ENCODE measurements at regions not wholly inside any gene's neighbourhood (a gene's known extent, or its start where the extent isn't known, plus 50 kb on each side); places are given as distances from the start of the nearest gene placed in this dataset.
A peak's percentile ranks its signal among the peaks of the same experiment; 100 is the strongest.

DNA sequence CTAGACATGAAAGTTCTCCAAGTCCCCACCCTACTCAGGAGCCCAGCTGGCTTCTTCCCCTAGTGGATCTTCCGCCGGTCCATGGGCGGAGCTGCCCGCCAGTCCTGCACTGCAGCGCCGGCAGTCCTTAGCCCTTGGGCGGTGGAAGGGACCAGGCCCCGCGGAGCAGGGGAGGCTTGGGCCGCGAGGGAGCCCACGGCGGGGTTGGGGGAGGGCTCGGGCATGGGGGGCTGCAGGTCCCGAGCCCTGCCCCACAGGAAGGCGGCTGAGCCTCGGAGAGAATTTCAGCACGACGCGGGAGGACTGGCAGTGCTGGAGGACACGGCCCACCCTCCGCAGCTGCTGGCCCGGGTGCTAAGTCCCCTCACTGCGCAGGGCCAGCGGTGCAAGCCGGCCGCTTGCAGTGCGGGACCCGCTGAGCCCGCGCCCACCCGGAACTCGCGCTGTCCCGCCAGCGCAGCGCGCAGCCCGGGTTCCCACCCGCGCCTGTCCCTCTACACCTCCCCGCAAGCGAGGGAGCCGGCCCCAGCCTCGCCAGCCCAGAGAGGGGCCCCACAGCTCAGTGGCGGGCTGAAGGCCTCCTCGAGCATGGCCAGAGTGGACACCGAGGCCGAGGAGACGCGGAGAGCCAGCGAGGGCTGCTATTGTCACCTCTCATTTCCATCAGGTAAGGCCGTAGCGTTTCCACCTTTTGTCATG lies 1398.6 kb downstream of the MRPL39 start:
- Histone ChIP-seq H3K9ac (no peak overlapping the region), H3K27ac (no peak overlapping the region), H2AFZ (ENCODE audit: low read depth) (no peak overlapping the region), H3K27me3 (ENCODE audit: insufficient read depth, low read depth) (no peaks in the 10 kb centered on the region), H4K20me1 (ENCODE audit: insufficient read depth) (no peaks in the 10 kb centered on the region), H3K4me3 (IDR thresholded peaks at IDR 0.05; ENCODE audit: insufficient read depth, low read depth, low read length) (no peak overlapping the region), H3K4me2 (no peak overlapping the region), H3K4me1 (ENCODE audit: low read depth, poor library complexity, severe bottlenecking) (no peaks in the 10 kb centered on the region), H3K79me2 (ENCODE audit: insufficient read depth, low read depth) (no peaks in the 10 kb centered on the region), H3K36me3 (ENCODE audit: insufficient read depth) (no peaks in the 10 kb centered on the region)
- TF ChIP-seq, protein P1, sequence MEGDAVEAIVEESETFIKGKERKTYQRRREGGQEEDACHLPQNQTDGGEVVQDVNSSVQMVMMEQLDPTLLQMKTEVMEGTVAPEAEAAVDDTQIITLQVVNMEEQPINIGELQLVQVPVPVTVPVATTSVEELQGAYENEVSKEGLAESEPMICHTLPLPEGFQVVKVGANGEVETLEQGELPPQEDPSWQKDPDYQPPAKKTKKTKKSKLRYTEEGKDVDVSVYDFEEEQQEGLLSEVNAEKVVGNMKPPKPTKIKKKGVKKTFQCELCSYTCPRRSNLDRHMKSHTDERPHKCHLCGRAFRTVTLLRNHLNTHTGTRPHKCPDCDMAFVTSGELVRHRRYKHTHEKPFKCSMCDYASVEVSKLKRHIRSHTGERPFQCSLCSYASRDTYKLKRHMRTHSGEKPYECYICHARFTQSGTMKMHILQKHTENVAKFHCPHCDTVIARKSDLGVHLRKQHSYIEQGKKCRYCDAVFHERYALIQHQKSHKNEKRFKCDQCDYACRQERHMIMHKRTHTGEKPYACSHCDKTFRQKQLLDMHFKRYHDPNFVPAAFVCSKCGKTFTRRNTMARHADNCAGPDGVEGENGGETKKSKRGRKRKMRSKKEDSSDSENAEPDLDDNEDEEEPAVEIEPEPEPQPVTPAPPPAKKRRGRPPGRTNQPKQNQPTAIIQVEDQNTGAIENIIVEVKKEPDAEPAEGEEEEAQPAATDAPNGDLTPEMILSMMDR (conservative IDR thresholded peaks at IDR 0.05; ENCODE audit: low read depth, low read length) = no peak

DNA sequence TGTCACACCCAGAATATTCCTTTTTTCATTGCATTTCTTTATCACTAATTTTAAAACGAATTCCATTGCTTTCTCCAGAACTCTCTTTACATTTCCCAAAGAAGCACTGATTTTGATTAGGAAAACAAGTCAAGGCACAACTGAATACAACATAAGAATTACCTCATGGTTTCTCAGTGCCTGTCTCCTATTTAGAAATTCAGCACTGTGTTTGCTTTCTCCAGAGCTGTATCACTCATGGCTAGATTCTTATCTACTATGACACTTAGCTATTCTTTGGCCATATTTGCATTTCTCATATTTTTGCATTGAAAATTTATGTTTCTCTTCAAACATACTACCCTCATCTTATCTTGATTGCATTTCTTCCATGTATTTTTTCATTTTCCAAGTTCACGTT lies 1402.0 kb downstream of the MRPL39 start:
- no peak overlapping the region for H3K27ac ChIP-seq
- no peaks in the 10 kb centered on the region for H4K20me1 ChIP-seq (ENCODE audit: insufficient read depth)
- peaks cover 2% of the 10 kb centered on the region for H3K4me1 ChIP-seq (ENCODE audit: low read depth, poor library complexity, severe bottlenecking)

DNA sequence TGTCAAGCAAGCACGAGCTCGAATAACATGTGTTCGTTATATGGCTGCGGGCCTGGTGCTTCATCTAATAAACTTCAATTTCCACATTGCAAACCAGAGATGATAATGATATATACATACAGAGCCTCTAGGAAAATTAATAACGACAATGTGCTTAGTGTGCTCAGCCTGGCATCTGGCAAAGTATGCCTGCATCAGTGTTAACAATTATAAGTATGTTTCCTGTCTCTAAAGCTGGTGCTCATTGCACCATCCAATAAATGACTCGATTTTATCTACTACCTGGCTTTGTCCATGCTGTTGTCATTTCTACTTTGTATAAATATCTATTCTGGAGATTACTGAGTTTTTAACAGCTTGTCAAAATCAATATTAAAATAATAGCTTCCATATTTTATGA lies 1402.6 kb downstream of the MRPL39 start:
- Histone ChIP-seq H3K27me3 (ENCODE audit: insufficient read depth, low read depth) (no peaks in the 10 kb centered on the region), H3K36me3 (ENCODE audit: insufficient read depth) (no peaks in the 10 kb centered on the region), H2AFZ (ENCODE audit: low read depth) (no peak overlapping the region), H3K4me2 (no peak overlapping the region), H3K9ac (no peak overlapping the region), H3K4me1 (ENCODE audit: low read depth, poor library complexity, severe bottlenecking) (peaks cover 9% of the 10 kb centered on the region), H4K20me1 (ENCODE audit: insufficient read depth) (no peaks in the 10 kb centered on the region), H3K4me3 (IDR thresholded peaks at IDR 0.05; ENCODE audit: insufficient read depth, low read depth, low read length) (no peak overlapping the region), H3K27ac (no peak overlapping the region), H3K79me2 (ENCODE audit: insufficient read depth, low read depth) (no peaks in the 10 kb centered on the region)
- TF ChIP-seq, protein P1 (conservative IDR thresholded peaks at IDR 0.05; ENCODE audit: low read depth, low read length) = no peak

More for the DNA sequence above, 1402.0 kb downstream of the MRPL39 start:
- no peaks in the 10 kb centered on the region for H3K27me3 ChIP-seq (ENCODE audit: insufficient read depth, low read depth)
- no peaks in the 10 kb centered on the region for H3K79me2 ChIP-seq (ENCODE audit: insufficient read depth, low read depth)
- TF ChIP-seq, protein P1 (conservative IDR thresholded peaks at IDR 0.05; ENCODE audit: low read depth, low read length) = no peak
- H3K4me3 ChIP-seq (IDR thresholded peaks at IDR 0.05; ENCODE audit: insufficient read depth, low read depth, low read length) = no peak overlapping the region
- no peak overlapping the region for H3K4me2 ChIP-seq
- no peak overlapping the region for H2AFZ ChIP-seq (ENCODE audit: low read depth)
- H3K9ac ChIP-seq = no peak overlapping the region
- no peaks in the 10 kb centered on the region for H3K36me3 ChIP-seq (ENCODE audit: insufficient read depth)

DNA sequence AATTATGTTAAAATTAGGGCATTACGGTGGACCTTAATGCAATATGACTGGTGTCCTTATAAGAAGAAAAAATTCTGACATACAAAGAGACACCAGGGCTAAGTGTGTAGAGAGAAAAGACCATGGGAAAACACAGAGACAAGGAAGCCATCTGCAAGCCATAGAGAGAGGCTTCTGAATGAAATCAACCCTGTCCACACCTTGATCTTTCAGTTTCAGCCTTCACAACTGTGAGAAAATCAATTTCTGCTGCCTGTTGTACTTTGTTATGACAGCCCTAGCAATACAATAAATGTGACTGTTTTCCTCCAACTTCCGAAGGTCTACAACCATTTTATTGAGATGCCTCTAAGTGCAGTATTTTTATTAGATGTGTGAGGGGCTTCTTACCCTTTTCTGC lies 1407.2 kb downstream of the MRPL39 start:
- TF ChIP-seq, protein P1 (conservative IDR thresholded peaks at IDR 0.05; ENCODE audit: low read depth, low read length) = no peak
- Histone ChIP-seq H3K4me2 (no peak overlapping the region), H3K4me1 (ENCODE audit: low read depth, poor library complexity, severe bottlenecking) (peaks cover 14% of the 10 kb centered on the region)

More for the DNA sequence above, 1407.2 kb downstream of the MRPL39 start:
- Histone ChIP-seq H3K36me3 (ENCODE audit: insufficient read depth) (no peaks in the 10 kb centered on the region), H3K9ac (no peak overlapping the region), H2AFZ (ENCODE audit: low read depth) (0 out of 2 replicates have a peak overlapping the region, but pooled peaks have one; percentile 10), H4K20me1 (ENCODE audit: insufficient read depth) (no peaks in the 10 kb centered on the region), H3K79me2 (ENCODE audit: insufficient read depth, low read depth) (no peaks in the 10 kb centered on the region), H3K27me3 (ENCODE audit: insufficient read depth, low read depth) (no peaks in the 10 kb centered on the region), H3K27ac (no peak overlapping the region; the same call in 1 of the 2 replicates), H3K4me3 (IDR thresholded peaks at IDR 0.05; ENCODE audit: insufficient read depth, low read depth, low read length) (no peak overlapping the region)
